ENCODE measurements at regions not wholly inside any gene's neighbourhood (a gene's known extent, or its start where the extent isn't known, plus 50 kb on each side); places are given as distances from the start of the nearest gene placed in this dataset.

DNA sequence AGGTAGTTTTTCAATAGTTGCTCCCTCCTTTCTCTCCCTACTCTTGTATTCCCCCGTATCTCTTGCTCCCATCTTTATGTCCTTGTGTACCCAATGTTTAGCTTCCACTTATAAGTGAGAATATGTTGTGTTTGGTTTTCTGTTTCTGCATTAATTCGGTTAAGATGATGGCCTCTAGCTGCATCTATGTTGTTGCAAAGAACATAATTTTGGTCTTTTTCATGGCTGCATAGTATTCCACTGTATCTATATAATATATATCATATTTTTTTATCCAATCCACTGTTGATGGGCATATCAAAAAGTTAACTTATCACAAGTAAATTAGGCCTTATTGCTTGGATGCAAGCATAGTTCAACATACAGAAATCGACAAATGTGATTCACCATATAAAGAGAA, 594.0 kb downstream of the TYW1 start:
- TF ChIP-seq, protein P1, sequence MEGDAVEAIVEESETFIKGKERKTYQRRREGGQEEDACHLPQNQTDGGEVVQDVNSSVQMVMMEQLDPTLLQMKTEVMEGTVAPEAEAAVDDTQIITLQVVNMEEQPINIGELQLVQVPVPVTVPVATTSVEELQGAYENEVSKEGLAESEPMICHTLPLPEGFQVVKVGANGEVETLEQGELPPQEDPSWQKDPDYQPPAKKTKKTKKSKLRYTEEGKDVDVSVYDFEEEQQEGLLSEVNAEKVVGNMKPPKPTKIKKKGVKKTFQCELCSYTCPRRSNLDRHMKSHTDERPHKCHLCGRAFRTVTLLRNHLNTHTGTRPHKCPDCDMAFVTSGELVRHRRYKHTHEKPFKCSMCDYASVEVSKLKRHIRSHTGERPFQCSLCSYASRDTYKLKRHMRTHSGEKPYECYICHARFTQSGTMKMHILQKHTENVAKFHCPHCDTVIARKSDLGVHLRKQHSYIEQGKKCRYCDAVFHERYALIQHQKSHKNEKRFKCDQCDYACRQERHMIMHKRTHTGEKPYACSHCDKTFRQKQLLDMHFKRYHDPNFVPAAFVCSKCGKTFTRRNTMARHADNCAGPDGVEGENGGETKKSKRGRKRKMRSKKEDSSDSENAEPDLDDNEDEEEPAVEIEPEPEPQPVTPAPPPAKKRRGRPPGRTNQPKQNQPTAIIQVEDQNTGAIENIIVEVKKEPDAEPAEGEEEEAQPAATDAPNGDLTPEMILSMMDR (IDR thresholded peaks at IDR 0.05; ENCODE audit: borderline replicate concordance, extremely low read depth, low read length, poor library complexity, severe bottlenecking), result no peak
- TF ChIP-seq EZH2 (IDR thresholded peaks at IDR 0.05; ENCODE audit: borderline replicate concordance, low read depth, low read length, severe bottlenecking), result no peak

All from DND-41 (cell line).